ENCODE measurements at regions not wholly inside any gene's neighbourhood (a gene's known extent, or its start where the extent isn't known, plus 50 kb on each side); places are given as distances from the start of the nearest gene placed in this dataset.
A peak's percentile ranks its signal among the peaks of the same experiment; 100 is the strongest.
"Not testable (repeated sequence)": the region's sequence is repeated elsewhere in the genome, so short reads cannot be mapped to it uniquely, and the experiment has no call there.

- H3K4me2 ChIP-seq (ENCODE audit: insufficient read depth, insufficient read length, low read length); H3K4me1 Mint-ChIP-seq; H2BK5ac ChIP-seq (ENCODE audit: insufficient read length, low read length); H2BK15ac ChIP-seq (ENCODE audit: low read depth, low read length); H3K4me1 ChIP-seq (ENCODE audit: insufficient read depth, low read length); H3K27me3 Mint-ChIP-seq (ENCODE audit: low read depth); H3K79me2 ChIP-seq (ENCODE audit: insufficient read depth, low read length); H4K8ac ChIP-seq (replicated peaks; ENCODE audit: insufficient read length, low read depth, low read length); H3K9me3 ChIP-seq (ENCODE audit: control insufficient read depth, low read depth, low read length); H3K56ac ChIP-seq (ENCODE audit: insufficient read length, low read depth, low read length); H3T11ph ChIP-seq (ENCODE audit: low read length); H2BK120ac ChIP-seq (ENCODE audit: low read depth, low read length, poor library complexity, severe bottlenecking); DNase-seq; H3K4ac ChIP-seq (ENCODE audit: low read depth, low read length); H3K79me1 ChIP-seq (ENCODE audit: insufficient read depth, low read depth, low read length, poor library complexity, severe bottlenecking); H3K14ac ChIP-seq (ENCODE audit: insufficient read depth, low read length); H2AFZ ChIP-seq (ENCODE audit: low read length); H3K9ac ChIP-seq (ENCODE audit: extremely low read depth, insufficient read length, low read length); H3K27me3 ChIP-seq (ENCODE audit: insufficient read depth, low read length); H2BK12ac ChIP-seq (ENCODE audit: insufficient read length, low read depth, low read length); H3K18ac ChIP-seq (ENCODE audit: insufficient read length, low read depth, low read length); H4K20me1 ChIP-seq (ENCODE audit: control insufficient read depth, insufficient read depth, insufficient read length); H4K91ac ChIP-seq (ENCODE audit: insufficient read length, low read depth, low read length); H4K5ac ChIP-seq (ENCODE audit: insufficient read length, low read depth, low read length); H3K23ac ChIP-seq (ENCODE audit: insufficient read length, low read depth, low read length); H2BK20ac ChIP-seq (ENCODE audit: low read depth, low read length, poor library complexity, severe bottlenecking); H3K27ac ChIP-seq (ENCODE audit: insufficient read length, low read depth, low read length); H3K23me2 ChIP-seq (ENCODE audit: insufficient read length, low read depth, low read length, poor library complexity, severe bottlenecking); H2AK5ac ChIP-seq (ENCODE audit: insufficient read length, low read length); H3K4me3 Mint-ChIP-seq: not testable (repeated sequence)
- no CpG with 5 or more reads among the region's 5 CpGs for WGBS (ENCODE audit: extremely low coverage, insufficient read length, low lambda C conversion rate)
- peaks cover 6 to 30% (median 13%) of the 10 kb centered on the region in 3 experiments for H3K36me3 Mint-ChIP-seq (ENCODE audit: insufficient read depth in 1 of 3, low read depth in 3 of 3)
- peaks cover 22 to 41% of the 10 kb centered on the region in 2 experiments for H3K9me3 Mint-ChIP-seq
- peak overlapping the region in 2 of 3 experiments; percentile 32 to 58; a peak in 2 of 7 replicates for H3K27ac Mint-ChIP-seq
These were observed 452.6 kb downstream of the NR4A2 start for GRCh38 chr2:155879900-155880299.

Measured in H9 (cell line).